ENCODE measurements at regions not wholly inside any gene's neighbourhood (a gene's known extent, or its start where the extent isn't known, plus 50 kb on each side); places are given as distances from the start of the nearest gene placed in this dataset.

GRCh38 chr2:16552202-16552601 lies 113.4 kb downstream of the CYRIA start:
- Histone ChIP-seq H3K4me1 (no peaks in the 10 kb centered on the region), H3K36me3 (peaks cover 8% of the 10 kb centered on the region), H3K27ac (no peak overlapping the region), H3K4me3 (no peak overlapping the region), H3K27me3 (no peaks in the 10 kb centered on the region), H3K9me3 (no peaks in the 10 kb centered on the region)
- no peak for TF ChIP-seq EP300 (IDR thresholded peaks at IDR 0.05)
- TF ChIP-seq POLR2AphosphoS5 (IDR thresholded peaks at IDR 0.05), result no peak
- no peak for TF ChIP-seq CTCF (IDR thresholded peaks at IDR 0.05)
- no peak for TF ChIP-seq POLR2A (IDR thresholded peaks at IDR 0.05)
- 62% methylated on average over 4 of the region's 4 CpGs for WGBS
- no peak for DNase-seq (ENCODE audit: low spot score in 2 of 2)

- H3K4me1 ChIP-seq, result no peaks in the 10 kb centered on the region
- WGBS, result 48% methylated on average over 2 of the region's 2 CpGs
- H3K4me3 ChIP-seq, result no peak overlapping the region
- no peaks in the 10 kb centered on the region for H3K9me3 ChIP-seq
- H3K27me3 ChIP-seq, result no peaks in the 10 kb centered on the region
- peaks cover 5% of the 10 kb centered on the region for H3K36me3 ChIP-seq
- no peak for DNase-seq (ENCODE audit: low spot score in 2 of 2)
- TF ChIP-seq EP300 (IDR thresholded peaks at IDR 0.05), result no peak
- TF ChIP-seq CTCF (IDR thresholded peaks at IDR 0.05), result no peak
- TF ChIP-seq POLR2A (IDR thresholded peaks at IDR 0.05), result no peak
- TF ChIP-seq POLR2AphosphoS5 (IDR thresholded peaks at IDR 0.05), result no peak
- H3K27ac ChIP-seq, result no peak overlapping the region
Observed at GRCh38 chr2:16548036-16548435, 117.6 kb downstream of the CYRIA start.

GRCh38 chr2:16546128-16546754 lies 119.4 kb downstream of the CYRIA start:
- no peaks in the 10 kb centered on the region for H3K27me3 ChIP-seq
- H3K4me3 ChIP-seq, result no peak overlapping the region
- 70% methylated on average over 2 of the region's 2 CpGs for WGBS
- TF ChIP-seq POLR2A (IDR thresholded peaks at IDR 0.05), result no peak
- TF ChIP-seq POLR2AphosphoS5 (IDR thresholded peaks at IDR 0.05), result no peak
- no peak for TF ChIP-seq CTCF (IDR thresholded peaks at IDR 0.05)
- no peak for TF ChIP-seq EP300 (IDR thresholded peaks at IDR 0.05)
- H3K9me3 ChIP-seq, result no peaks in the 10 kb centered on the region
- H3K36me3 ChIP-seq, result no peaks in the 10 kb centered on the region
- H3K27ac ChIP-seq, result no peak overlapping the region
- DNase-seq (ENCODE audit: low spot score in 2 of 2), result no peak
- H3K4me1 ChIP-seq, result no peaks in the 10 kb centered on the region

GRCh38 chr2:16538707-16539106 lies 126.9 kb downstream of the CYRIA start:
- no peaks in the 10 kb centered on the region for H3K36me3 ChIP-seq
- WGBS, result 34% methylated on average over 3 of the region's 3 CpGs
- H3K27me3 ChIP-seq, result peaks cover 7% of the 10 kb centered on the region
- TF ChIP-seq CTCF (IDR thresholded peaks at IDR 0.05) (no peak), POLR2A (IDR thresholded peaks at IDR 0.05) (no peak), POLR2AphosphoS5 (IDR thresholded peaks at IDR 0.05) (no peak), EP300 (IDR thresholded peaks at IDR 0.05) (no peak)
- DNase-seq (ENCODE audit: low spot score in 2 of 2), result no peak
- H3K27ac ChIP-seq, result no peak overlapping the region
- no peak overlapping the region for H3K4me3 ChIP-seq
- H3K4me1 ChIP-seq, result no peaks in the 10 kb centered on the region
- no peaks in the 10 kb centered on the region for H3K9me3 ChIP-seq

- H3K4me1 ChIP-seq, result no peaks in the 10 kb centered on the region
- H3K9me3 ChIP-seq, result no peaks in the 10 kb centered on the region
- H3K36me3 ChIP-seq, result no peaks in the 10 kb centered on the region
- H3K27me3 ChIP-seq, result peaks cover 7% of the 10 kb centered on the region
- WGBS, result 59% methylated on average over 5 of the region's 5 CpGs
- no peak for TF ChIP-seq EP300 (IDR thresholded peaks at IDR 0.05)
- TF ChIP-seq CTCF (IDR thresholded peaks at IDR 0.05), result no peak
- TF ChIP-seq POLR2AphosphoS5 (IDR thresholded peaks at IDR 0.05), result no peak
- TF ChIP-seq POLR2A (IDR thresholded peaks at IDR 0.05), result no peak
- no peak overlapping the region for H3K4me3 ChIP-seq
- DNase-seq (ENCODE audit: low spot score in 2 of 2), result no peak
- H3K27ac ChIP-seq, result no peak overlapping the region
Observed at GRCh38 chr2:16537347-16537746, 128.3 kb downstream of the CYRIA start.
